Endothelial cell of umbilical vein (primary cell): ENCODE measurements at regions not wholly inside any gene's neighbourhood (a gene's known extent, or its start where the extent isn't known, plus 50 kb on each side); places are given as distances from the start of the nearest gene placed in this dataset.

Source experiments
- BruUV-seq: library from RNA; stranded (reverse); fragments of 400-500 nt; replicated peaks from 2 replicates; lab custom pipeline; 2021; lab: Mats Ljungman, UMichigan
- CTCF ChIA-PET: fragments of 300-600, 350-600 bp; sonication (Branson Sonifier 250); formaldehyde crosslinking; loops from one replicate; lab custom pipeline; 2021; ENCODE audit warnings: antibody characterized with exemption, inconsistent platforms; lab: Charles Lee
- POLR2A ChIA-PET: fragments of 300-600, 350-600 bp; sonication (Branson Sonifier 250); formaldehyde crosslinking; loops from one replicate; lab custom pipeline; 2021; ENCODE audit warnings: antibody characterized with exemption, inconsistent platforms; lab: Charles Lee
- DNase-seq: peaks from one replicate; pipeline ENCODE4 v3.0.0-alpha.2; 2011; ENCODE audit warnings: low read depth, low spot score
- FAIRE-seq: peaks from 2 replicates; lab custom pipeline; 2011; peaks lifted over from hg19 to GRCh38; lab: Jason Lieb, UNC
- H2AFZ ChIP-seq: 2 replicates; pipeline ENCODE4 v1.6.0; 2012; ENCODE audit warnings: low read depth, low read length, control low read depth, inconsistent platforms
- H3K27ac ChIP-seq: 2 replicates; pipeline ENCODE4 v1.5.1; 2011; ENCODE audit warnings: low read depth, mild to moderate bottlenecking, control low read depth, low read length, moderate library complexity; ENCODE audit not compliant: insufficient read depth
- H3K27me3 ChIP-seq, 2 experiments: 2 replicates each; pipeline versions ENCODE4 v1.6.0 to v1.6.1; 2011; ENCODE audit warnings: low read length in 2 of 2, mixed read lengths in 1 of 2; ENCODE audit not compliant: control insufficient read depth in 2 of 2, insufficient read depth in 2 of 2
- H3K36me3 ChIP-seq, 2 experiments: 2 replicates in 1 of 2; 3 replicates in 1 of 2; pipeline ENCODE4 v1.5.1; 2011; ENCODE audit warnings: low read length in 2 of 2, mild to moderate bottlenecking in 1 of 2, moderate library complexity in 1 of 2; ENCODE audit not compliant: control insufficient read depth in 2 of 2, insufficient read depth in 2 of 2; ENCODE audit errors: extremely low read depth in 1 of 2
- H3K4me1 ChIP-seq: 3 replicates; pipeline ENCODE4 v1.5.1; 2011; ENCODE audit warnings: mild to moderate bottlenecking, low read length; ENCODE audit not compliant: control insufficient read depth, insufficient read depth; ENCODE audit errors: extremely low read depth
- H3K4me2 ChIP-seq: 2 replicates; pipeline ENCODE4 v1.6.1; 2011; ENCODE audit warnings: low read length, control low read depth, mixed read lengths; ENCODE audit not compliant: insufficient read depth
- H3K4me3 ChIP-seq, 3 experiments: fragments of 200-600 bp in 1 of 3; sonication (generic), shearing (Covaris generic) in 1 of 3; replicated peaks in 1 of 3; 2 replicates each; pipeline ENCODE4 v1.5.1; 2011 to 2016; ENCODE audit warnings: control low read depth in 3 of 3, low read length in 3 of 3, mild to moderate bottlenecking in 2 of 3, inconsistent platforms in 1 of 3, low read depth in 1 of 3, moderate library complexity in 1 of 3; ENCODE audit not compliant: insufficient read depth in 1 of 3
- H3K79me2 ChIP-seq: 2 replicates; pipeline ENCODE4 v1.6.0; 2012; ENCODE audit warnings: low read length, inconsistent platforms; ENCODE audit not compliant: control insufficient read depth, insufficient read depth
- H3K9ac ChIP-seq: replicated peaks from 2 replicates; pipeline ENCODE3; 2011; ENCODE audit warnings: low read length, control low read depth; ENCODE audit not compliant: insufficient read depth; ENCODE audit errors: extremely low read depth
- H3K9me1 ChIP-seq: replicated peaks from 3 replicates; pipeline ENCODE4 v1.6.0; 2011; ENCODE audit warnings: mild to moderate bottlenecking, low read length; ENCODE audit not compliant: control insufficient read depth, insufficient read depth; ENCODE audit errors: extremely low read depth
- H3K9me3 ChIP-seq: replicated peaks from 2 replicates; pipeline ENCODE4 v1.5.1; 2012; ENCODE audit warnings: low read length, inconsistent platforms; ENCODE audit not compliant: control insufficient read depth, insufficient read depth
- H4K20me1 ChIP-seq: replicated peaks from 2 replicates; pipeline ENCODE3; 2011; ENCODE audit warnings: mild to moderate bottlenecking, low read length; ENCODE audit not compliant: control insufficient read depth, insufficient read depth; ENCODE audit errors: extremely low read depth
- EZH2 ChIP-seq: IDR thresholded peaks from 2 replicates; pipeline ENCODE4 v1.6.1; 2012; ENCODE audit warnings: borderline replicate concordance, low read depth, mild to moderate bottlenecking, moderate library complexity, low read length, inconsistent platforms; ENCODE audit not compliant: severe bottlenecking
- FOS ChIP-seq: IDR thresholded peaks from 2 replicates; pipeline ENCODE4 v1.6.1; 2011; ENCODE audit warnings: mild to moderate bottlenecking, low read length, moderate library complexity, borderline replicate concordance; ENCODE audit not compliant: insufficient read depth
- GATA2 ChIP-seq: IDR thresholded peaks from 2 replicates; pipeline ENCODE4 v1.7.0; 2011; ENCODE audit warnings: low read depth, mild to moderate bottlenecking, moderate library complexity, mixed read lengths, low read length; ENCODE audit not compliant: insufficient read length, insufficient read depth
- JUN ChIP-seq: IDR thresholded peaks from 2 replicates; pipeline ENCODE4 v1.6.1; 2011; ENCODE audit warnings: borderline replicate concordance, low read depth; ENCODE audit not compliant: insufficient read length, insufficient read depth
- MYC ChIP-seq: IDR thresholded peaks from one replicate; pipeline ENCODE4 v1.6.1; 2011; ENCODE audit warnings: mild to moderate bottlenecking, low read depth, low read length
- POLR2A ChIP-seq: IDR thresholded peaks from 2 replicates; pipeline ENCODE4 v1.6.1; 2012; ENCODE audit warnings: low read depth, mild to moderate bottlenecking, control low read depth, low read length
- POLR2AphosphoS5 ChIP-seq: IDR thresholded peaks from 2 replicates; pipeline ENCODE4 v1.6.1; 2012; ENCODE audit warnings: low read depth, mild to moderate bottlenecking, control low read depth, low read length, moderate library complexity; ENCODE audit not compliant: insufficient read depth
- dilution Hi-C: fragments of 300-500 bp; cut with MboI; formaldehyde crosslinking; loops from one replicate; pipeline ENCODE4 v1.15.0; 2019; ENCODE audit warnings: low sequenced_read_pairs; ENCODE audit not compliant: extremely low pct_ligation_motif_present
- intact Hi-C: fragments of 100-400 bp; cut with micrococcal nuclease; formaldehyde crosslinking; loops from one replicate; pipeline ENCODE4 v1.10.0; 2022
- TF ChIP-seq, protein P1 (sequence below), 2 donors: IDR thresholded peaks; 1 replicate in 1 of 2; 2 replicates in 1 of 2; pipeline ENCODE4 v1.5.1; 2011; ENCODE audit warnings: low read length in 2 of 2, mild to moderate bottlenecking in 2 of 2, moderate library complexity in 2 of 2, control low read depth in 1 of 2, inconsistent platforms in 1 of 2, low read depth in 1 of 2; ENCODE audit not compliant: insufficient read depth in 1 of 2; ENCODE audit errors: extremely low read depth in 1 of 2
- TF ChIP-seq, protein P2 (sequence below): IDR thresholded peaks from 2 replicates; pipeline ENCODE4 v1.6.1; 2011; ENCODE audit not compliant: insufficient read depth, insufficient read length

DNA sequence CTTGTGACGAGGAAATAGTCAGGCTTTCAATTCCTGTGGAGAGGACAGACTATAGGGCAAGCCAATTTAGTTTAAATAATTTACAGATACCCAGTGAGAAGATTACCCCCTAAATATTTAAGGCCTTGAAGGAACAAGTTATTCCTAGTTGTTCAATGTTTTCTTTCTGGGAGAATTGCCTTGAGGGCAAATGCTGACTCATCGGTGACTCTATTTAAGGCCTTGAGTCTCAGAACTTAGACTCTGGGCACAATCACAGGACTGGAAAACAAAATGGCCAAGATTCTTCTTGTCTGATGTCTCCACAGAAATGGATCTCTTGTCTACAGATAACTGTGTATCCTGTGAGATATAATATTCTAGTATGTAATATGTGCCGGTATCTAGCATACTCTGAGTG is 467.1 kb downstream of the SUCLG1 start:
- Histone ChIP-seq H3K9me3 (no peaks in the 10 kb centered on the region), H4K20me1 (no peaks in the 10 kb centered on the region), H3K4me2 (no peak overlapping the region), H3K9me1 (no peaks in the 10 kb centered on the region), H3K27ac (no peak overlapping the region), H2AFZ (no peak overlapping the region), H3K9ac (no peak overlapping the region), H3K27me3 (no peaks in the 10 kb centered on the region), H3K79me2 (no peaks in the 10 kb centered on the region), H3K4me3 (no peak overlapping the region), H3K4me1 (no peaks in the 10 kb centered on the region), H3K36me3 (no peaks in the 10 kb centered on the region)
- POLR2A ChIA-PET, result no interaction called here
- no peak for FAIRE-seq
- CTCF ChIA-PET, result no interaction called here
- dilution Hi-C loops (no loop called here), intact Hi-C loops (no loop called here)
- TF ChIP-seq, protein P1, sequence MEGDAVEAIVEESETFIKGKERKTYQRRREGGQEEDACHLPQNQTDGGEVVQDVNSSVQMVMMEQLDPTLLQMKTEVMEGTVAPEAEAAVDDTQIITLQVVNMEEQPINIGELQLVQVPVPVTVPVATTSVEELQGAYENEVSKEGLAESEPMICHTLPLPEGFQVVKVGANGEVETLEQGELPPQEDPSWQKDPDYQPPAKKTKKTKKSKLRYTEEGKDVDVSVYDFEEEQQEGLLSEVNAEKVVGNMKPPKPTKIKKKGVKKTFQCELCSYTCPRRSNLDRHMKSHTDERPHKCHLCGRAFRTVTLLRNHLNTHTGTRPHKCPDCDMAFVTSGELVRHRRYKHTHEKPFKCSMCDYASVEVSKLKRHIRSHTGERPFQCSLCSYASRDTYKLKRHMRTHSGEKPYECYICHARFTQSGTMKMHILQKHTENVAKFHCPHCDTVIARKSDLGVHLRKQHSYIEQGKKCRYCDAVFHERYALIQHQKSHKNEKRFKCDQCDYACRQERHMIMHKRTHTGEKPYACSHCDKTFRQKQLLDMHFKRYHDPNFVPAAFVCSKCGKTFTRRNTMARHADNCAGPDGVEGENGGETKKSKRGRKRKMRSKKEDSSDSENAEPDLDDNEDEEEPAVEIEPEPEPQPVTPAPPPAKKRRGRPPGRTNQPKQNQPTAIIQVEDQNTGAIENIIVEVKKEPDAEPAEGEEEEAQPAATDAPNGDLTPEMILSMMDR (IDR thresholded peaks at IDR 0.05; ENCODE audit: extremely low read depth in 1 of 2, insufficient read depth in 1 of 2, low read depth in 1 of 2, low read length in 2 of 2), result no peak
- TF ChIP-seq, protein P2, sequence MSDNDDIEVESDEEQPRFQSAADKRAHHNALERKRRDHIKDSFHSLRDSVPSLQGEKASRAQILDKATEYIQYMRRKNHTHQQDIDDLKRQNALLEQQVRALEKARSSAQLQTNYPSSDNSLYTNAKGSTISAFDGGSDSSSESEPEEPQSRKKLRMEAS, result no peak
- TF ChIP-seq GATA2 (no peak), POLR2AphosphoS5 (no peak)
- BruUV-seq, result no TSS peak
- DNase-seq, result no peak

DNA sequence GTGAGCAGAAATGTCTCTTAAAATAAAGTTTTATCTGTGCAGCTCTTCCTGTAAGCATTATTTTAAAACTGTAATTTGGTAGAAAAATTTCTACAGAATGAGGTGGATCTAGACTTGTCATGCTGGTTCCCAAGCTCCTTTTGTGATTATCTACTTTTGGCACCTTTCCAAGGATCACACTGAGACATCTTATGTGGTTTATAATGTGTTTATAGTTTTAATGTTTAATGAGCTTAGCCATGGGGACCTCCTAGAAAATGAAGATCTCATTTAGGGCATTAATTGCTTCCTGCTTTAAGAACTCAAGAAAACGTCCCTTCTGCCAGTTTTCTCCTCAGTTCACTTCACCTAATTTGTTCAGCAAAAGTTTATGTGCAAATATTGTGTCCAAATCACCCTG is 468.4 kb downstream of the SUCLG1 start:
- H3K4me3 ChIP-seq, result no peak overlapping the region
- H3K9me3 ChIP-seq, result no peaks in the 10 kb centered on the region
- no TSS peak for BruUV-seq
- ChIA-PET POLR2A (no interaction called here), CTCF (no interaction called here)
- no peaks in the 10 kb centered on the region for H4K20me1 ChIP-seq
- H3K27me3 ChIP-seq, result no peaks in the 10 kb centered on the region
- H3K4me1 ChIP-seq, result no peaks in the 10 kb centered on the region
- H3K4me2 ChIP-seq, result no peak overlapping the region
- H3K79me2 ChIP-seq, result no peaks in the 10 kb centered on the region
- no peak overlapping the region for H3K9ac ChIP-seq
- no peak overlapping the region for H3K27ac ChIP-seq
- dilution Hi-C loops (no loop called here), intact Hi-C loops (no loop called here)
- FAIRE-seq, result no peak
- H3K36me3 ChIP-seq, result no peaks in the 10 kb centered on the region
- no peaks in the 10 kb centered on the region for H3K9me1 ChIP-seq
- TF ChIP-seq POLR2A (no peak), FOS (no peak), JUN (no peak), MYC (no peak), GATA2 (no peak), POLR2AphosphoS5 (no peak), EZH2 (no peak)
- TF ChIP-seq, protein P1 (IDR thresholded peaks at IDR 0.05; ENCODE audit: extremely low read depth in 1 of 2, insufficient read depth in 1 of 2, low read depth in 1 of 2, low read length in 2 of 2), result no peak
- TF ChIP-seq, protein P2, result no peak
- no peak for DNase-seq
- no peak overlapping the region for H2AFZ ChIP-seq
